GM21360 (cell line): ENCODE measurements at regions not wholly inside any gene's neighbourhood (a gene's known extent, or its start where the extent isn't known, plus 50 kb on each side); places are given as distances from the start of the nearest gene placed in this dataset.
"Not testable (repeated sequence)": the region's sequence is repeated elsewhere in the genome, so short reads cannot be mapped to it uniquely, and the experiment has no call there.

Experiments used
- ATAC-seq: cut with Tn5 transposase; IDR thresholded peaks from one replicate; pipeline ENCODE4 v1.9.1; 2021; ENCODE audit warnings: mild to moderate bottlenecking, moderate library complexity; ENCODE audit not compliant: unreplicated experiment

DNA sequence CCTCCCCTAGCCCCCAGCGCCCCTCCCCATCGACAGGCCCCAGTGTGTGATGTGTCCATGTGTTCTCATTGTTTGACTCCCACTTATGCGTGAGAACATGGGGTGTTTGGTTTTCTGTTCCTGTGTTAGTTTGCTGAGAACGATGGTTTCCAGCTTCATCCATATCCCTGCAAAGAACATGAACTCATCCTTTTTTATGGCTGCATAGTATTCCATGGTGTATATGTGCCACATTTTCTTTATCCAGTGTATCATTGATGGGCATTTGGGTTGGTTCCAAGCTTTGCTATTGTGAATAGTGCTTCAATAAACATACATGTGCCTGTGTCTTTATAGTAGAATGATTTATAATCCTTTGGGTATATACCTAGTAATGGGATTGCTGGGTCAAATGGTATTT, 107.6 kb upstream of the ADGRG2 start:
- ATAC-seq, result not testable (repeated sequence)

GRCh38 chrX:19237901-19238300, 105.8 kb upstream of the PDHA1 start:
- no peak for ATAC-seq

- ATAC-seq, result no peak
Observed at GRCh38 chrX:19243431-19243830, 100.3 kb upstream of the PDHA1 start.

- not testable (repeated sequence) for ATAC-seq
Observed at GRCh38 chrX:19244921-19245320, 98.8 kb upstream of the PDHA1 start.

- ATAC-seq, result no peak
Observed at GRCh38 chrX:19245711-19246269, 97.9 kb upstream of the PDHA1 start.

GRCh38 chrX:19256986-19257385, 86.7 kb upstream of the PDHA1 start:
- no peak for ATAC-seq

- not testable (repeated sequence) for ATAC-seq
Observed at GRCh38 chrX:19261026-19261425, 82.7 kb upstream of the PDHA1 start.

DNA sequence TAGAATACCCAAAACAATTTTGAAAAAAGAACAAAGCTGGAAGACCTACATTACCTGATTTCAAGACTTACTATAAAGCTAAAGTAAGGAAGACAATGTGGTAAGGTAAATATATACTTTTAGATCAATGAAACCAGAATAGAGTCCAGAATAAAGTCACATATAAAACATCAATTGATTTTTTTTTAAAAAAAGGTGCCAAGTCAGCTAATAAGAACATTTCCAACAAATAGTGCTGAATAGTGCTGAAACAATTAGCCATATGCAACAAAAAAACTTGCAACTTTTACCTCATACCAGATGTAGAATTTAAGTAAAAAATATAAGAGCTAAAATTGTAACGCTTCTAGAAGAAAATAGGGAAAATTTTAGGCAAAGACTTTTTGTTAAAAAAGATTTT, 73.0 kb upstream of the PDHA1 start:
- ATAC-seq, result no peak

- no peak for ATAC-seq
Observed at GRCh38 chrX:19272452-19272851, 71.3 kb upstream of the PDHA1 start.

DNA sequence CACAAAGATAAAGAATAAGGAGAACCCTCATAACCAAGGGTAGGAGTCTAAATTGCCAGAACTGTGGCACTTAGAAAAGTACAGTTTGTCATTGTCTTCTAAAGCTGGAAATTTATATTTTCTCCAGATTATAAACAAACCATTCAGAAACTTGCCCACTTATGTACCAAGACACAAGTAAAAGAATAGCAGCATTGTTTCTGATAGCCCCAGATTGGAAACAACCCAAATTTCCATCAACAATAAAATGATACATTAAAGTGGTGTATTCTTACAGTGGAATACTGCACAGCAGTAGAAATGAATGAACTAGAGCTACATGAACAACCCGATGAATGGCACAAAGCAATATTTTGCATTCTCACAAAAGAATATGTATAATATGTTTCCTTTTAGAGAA, 63.1 kb upstream of the PDHA1 start:
- no peak for ATAC-seq

DNA sequence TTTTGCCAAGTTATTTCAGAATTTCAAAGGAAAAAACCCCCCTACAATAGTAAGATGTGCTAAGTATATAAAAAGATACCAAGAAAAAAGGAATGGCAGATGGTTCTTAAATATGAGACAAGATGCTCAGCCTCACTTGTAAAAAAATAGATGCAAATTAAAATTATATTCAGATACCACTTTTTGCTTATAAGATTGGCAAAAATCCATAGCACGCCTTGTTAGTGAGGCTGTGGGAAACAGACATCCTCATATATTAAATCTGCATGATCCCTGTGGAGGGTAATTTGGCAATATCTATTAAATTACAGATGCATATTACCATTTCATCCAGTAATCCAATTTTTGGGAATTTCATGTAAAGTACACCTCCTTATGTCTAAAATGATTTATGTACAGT, 62.5 kb upstream of the PDHA1 start:
- no peak for ATAC-seq

GRCh38 chrX:19283597-19284339, 60.0 kb upstream of the PDHA1 start:
- no peak for ATAC-seq

- ATAC-seq, result no peak
Observed at GRCh38 chrX:19285857-19286256, 57.9 kb upstream of the PDHA1 start.

DNA sequence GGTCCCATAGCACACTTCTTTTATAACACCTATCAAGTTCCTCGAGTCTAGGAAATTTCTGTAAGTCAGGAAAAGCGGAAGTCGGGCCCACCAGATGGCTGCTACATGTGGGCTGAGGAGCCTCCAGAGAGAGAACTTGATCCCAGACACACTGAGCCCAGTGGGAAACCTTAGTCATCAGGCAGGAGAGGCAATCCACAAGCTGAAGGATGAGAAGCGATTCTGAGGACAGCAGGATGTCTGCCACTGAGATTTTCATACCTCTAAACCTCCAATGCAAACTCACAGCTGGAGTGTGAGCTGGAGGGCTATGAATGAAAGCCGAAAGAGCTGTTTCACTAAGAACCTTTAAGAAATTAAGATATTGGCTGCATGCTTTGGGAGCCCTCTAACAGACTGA, 52.6 kb upstream of the PDHA1 start:
- no peak for ATAC-seq

DNA sequence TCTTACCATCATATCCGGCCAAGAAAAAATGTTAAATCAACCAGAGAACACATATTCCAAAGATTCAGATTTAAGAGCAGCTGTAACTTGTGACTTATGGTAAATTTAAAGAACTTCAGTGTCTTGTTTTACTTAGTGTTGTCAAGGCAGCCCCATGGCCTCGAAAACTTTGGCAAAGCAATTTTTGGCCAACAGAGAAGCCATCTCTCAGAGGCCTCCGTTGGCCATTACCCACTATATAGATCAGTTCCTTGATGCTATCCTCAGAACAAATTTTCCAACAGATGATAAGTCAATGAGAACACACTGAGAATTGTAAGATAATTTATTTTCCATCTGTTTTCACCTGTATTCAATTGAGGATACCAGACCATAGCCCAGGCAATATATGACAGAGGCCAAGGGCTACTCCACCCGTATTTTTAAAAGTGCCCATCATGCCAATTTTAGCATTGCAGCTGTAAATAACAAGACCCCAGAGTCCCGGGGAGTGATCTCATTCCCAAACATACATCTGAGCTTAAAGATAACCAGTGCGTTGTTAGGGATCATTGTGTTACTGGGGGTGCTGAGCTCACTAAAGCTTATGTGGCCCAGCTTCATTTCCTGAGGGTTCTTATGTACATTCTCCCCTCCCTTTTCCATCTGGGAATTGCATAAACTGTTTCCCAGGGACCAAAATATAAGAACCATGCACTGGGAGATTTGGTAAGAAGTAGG, 50.0 kb upstream of the PDHA1 start:
- ATAC-seq, result no peak
